ENCODE measurements at regions not wholly inside any gene's neighbourhood (a gene's known extent, or its start where the extent isn't known, plus 50 kb on each side); places are given as distances from the start of the nearest gene placed in this dataset.

- H3F3A ChIP-seq (replicated peaks; ENCODE audit: insufficient read depth) = no peaks in the 10 kb centered on the region
- H2AFZ ChIP-seq (ENCODE audit: low read depth) = no peak overlapping the region
- H3K79me2 ChIP-seq (ENCODE audit: insufficient read depth) = no peaks in the 10 kb centered on the region
- peaks cover 0 to 4% of the 10 kb centered on the region in 2 experiments; a peak in 1 of 4 replicates for H3K4me1 ChIP-seq (ENCODE audit: control insufficient read depth in 1 of 2, insufficient read depth in 2 of 2, low read depth in 1 of 2, low read length in 1 of 2)
- H3K36me3 ChIP-seq (replicated peaks in 1 of 2; ENCODE audit: control insufficient read depth in 1 of 2, insufficient read depth in 2 of 2, low read length in 1 of 2) = no peaks in the 10 kb centered on the region
- ChIA-PET POLR2A (no interaction called here), CTCF (interaction anchor here (4.0 kb wide), 1 partner anchor 19 kb away, joined by 20 read pairs; no protein-coding TSS in a partner anchor)
- no peak overlapping the region for H3K4me2 ChIP-seq
- no peak overlapping the region for H3K4me3 ChIP-seq (ENCODE audit: low read depth in 2 of 2, low read length in 1 of 2)
- H3K9me2 ChIP-seq = no peaks in the 10 kb centered on the region
- no peak for DNase-seq
- H4K20me1 ChIP-seq (ENCODE audit: insufficient read depth) = no peaks in the 10 kb centered on the region
- H3K27me3 ChIP-seq (ENCODE audit: insufficient read depth) = no peaks in the 10 kb centered on the region
- 40% methylated on average over 15 of the region's 16 CpGs for WGBS (ENCODE audit: low lambda C conversion rate)
- TF ChIP-seq POLR2AphosphoS5 (IDR thresholded peaks at IDR 0.05; ENCODE audit: low read depth, low read length) = no peak
- TF ChIP-seq GATA2 (CRISPR knock-in tag; IDR thresholded peaks at IDR 0.05) = no peak
- no peak for TF ChIP-seq EP300 (IDR thresholded peaks at IDR 0.05; ENCODE audit: borderline replicate concordance in 1 of 2, low read depth in 1 of 2, low read length in 1 of 2)
- TF ChIP-seq FOXM1 (IDR thresholded peaks at IDR 0.05; ENCODE audit: low read depth) = no peak
- no peak for TF ChIP-seq FOSL2 (IDR thresholded peaks at IDR 0.05; ENCODE audit: borderline replicate concordance, low read depth)
- TF ChIP-seq IRF3 (IDR thresholded peaks at IDR 0.05; ENCODE audit: low read depth, low read length) = no peak
- TF ChIP-seq GABPA (IDR thresholded peaks at IDR 0.05; ENCODE audit: low read depth) = no peak
- no peak for TF ChIP-seq TAF1 (IDR thresholded peaks at IDR 0.05; ENCODE audit: borderline replicate concordance, low read depth, low read length)
- TF ChIP-seq CTCF (IDR thresholded peaks at IDR 0.05) = no peak
- no peak for TF ChIP-seq MEF2A (IDR thresholded peaks at IDR 0.05; ENCODE audit: borderline replicate concordance, low read depth)
- no peak for TF ChIP-seq TCF12 (IDR thresholded peaks at IDR 0.05)
- no peak for TF ChIP-seq MAX (IDR thresholded peaks at IDR 0.05; ENCODE audit: low read depth)
- no peak for TF ChIP-seq RFX5 (IDR thresholded peaks at IDR 0.05; ENCODE audit: low read length)
- no peak for TF ChIP-seq PBX3 (IDR thresholded peaks at IDR 0.05)
- H3K27ac ChIP-seq (ENCODE audit: low read depth in 2 of 2, low read length in 1 of 2) = no peak overlapping the region
- no peak overlapping the region for H3K9ac ChIP-seq
- no peaks in the 10 kb centered on the region for H3K9me3 ChIP-seq
Measured at GRCh38 chr2:128773641-128774319, 455.1 kb upstream of the HS6ST1 start.

Measured in SK-N-SH (cell line).